Nephron (organoid): ENCODE measurements at regions not wholly inside any gene's neighbourhood (a gene's known extent, or its start where the extent isn't known, plus 50 kb on each side); places are given as distances from the start of the nearest gene placed in this dataset.

ENCODE experiments used
- H3K27ac Mint-ChIP-seq, 3 experiments: 2 replicates each; pipeline ENCODE4 v1.8.0; 2020; ENCODE audit warnings: mixed read lengths in 3 of 3, mild to moderate bottlenecking in 2 of 3, moderate library complexity in 1 of 3
- H3K27me3 Mint-ChIP-seq: 2 replicates; pipeline ENCODE4 v1.8.0; 2021; ENCODE audit warnings: low read depth, mild to moderate bottlenecking, moderate library complexity, mixed read lengths
- H3K36me3 Mint-ChIP-seq: 2 replicates; pipeline ENCODE4 v1.8.0; 2020; ENCODE audit warnings: low read depth, mixed read lengths
- H3K4me1 Mint-ChIP-seq: 2 replicates; pipeline ENCODE4 v1.8.0; 2020; ENCODE audit warnings: mixed read lengths
- H3K4me3 Mint-ChIP-seq, 3 experiments: 2 replicates each; pipeline ENCODE4 v1.8.0; 2020; ENCODE audit warnings: mild to moderate bottlenecking in 3 of 3, mixed read lengths in 3 of 3, moderate library complexity in 2 of 3
- H3K9me3 Mint-ChIP-seq: 2 replicates; pipeline ENCODE4 v1.8.0; 2020; ENCODE audit warnings: mixed read lengths
- TF ChIP-seq, protein P1 (sequence below), 3 experiments: fragments of 200-600 bp; sonication (generic); IDR thresholded peaks; one replicate each; pipeline ENCODE4 v1.5.0; 2021; ENCODE audit warnings: antibody characterized with exemption in 3 of 3; ENCODE audit not compliant: unreplicated experiment in 3 of 3

DNA sequence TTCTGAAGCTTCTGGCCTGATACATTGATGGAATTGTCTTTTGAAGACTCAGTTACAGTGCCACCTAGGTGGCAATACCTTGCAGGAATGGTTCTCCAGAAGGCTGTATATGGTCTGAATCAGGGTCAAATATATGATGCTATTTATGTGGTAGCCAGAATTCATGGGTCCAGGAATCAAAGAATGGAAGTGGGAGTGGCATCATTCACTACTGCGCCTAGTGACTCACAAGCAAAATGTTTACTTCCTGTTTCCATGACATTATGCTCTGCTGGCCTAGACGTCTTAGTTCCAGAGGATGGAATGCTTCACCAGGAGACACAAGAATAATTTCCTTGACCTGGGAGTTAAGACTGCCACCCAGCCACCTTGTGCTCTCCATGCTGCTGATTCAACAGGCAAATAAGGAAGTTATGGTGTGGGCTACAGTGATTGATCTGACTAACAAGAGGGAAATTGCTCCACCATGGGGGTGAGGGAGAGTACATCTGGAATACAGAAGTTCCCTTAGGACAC, 491.8 kb downstream of the ETS1 start:
- Mint-ChIP-seq H3K4me3 (no peak overlapping the region), H3K4me1 (no peaks in the 10 kb centered on the region), H3K27ac (no peak overlapping the region), H3K27me3 (no peaks in the 10 kb centered on the region), H3K9me3 (peaks cover under 1% of the 10 kb centered on the region), H3K36me3 (peaks cover under 1% of the 10 kb centered on the region)
- TF ChIP-seq, protein P1, sequence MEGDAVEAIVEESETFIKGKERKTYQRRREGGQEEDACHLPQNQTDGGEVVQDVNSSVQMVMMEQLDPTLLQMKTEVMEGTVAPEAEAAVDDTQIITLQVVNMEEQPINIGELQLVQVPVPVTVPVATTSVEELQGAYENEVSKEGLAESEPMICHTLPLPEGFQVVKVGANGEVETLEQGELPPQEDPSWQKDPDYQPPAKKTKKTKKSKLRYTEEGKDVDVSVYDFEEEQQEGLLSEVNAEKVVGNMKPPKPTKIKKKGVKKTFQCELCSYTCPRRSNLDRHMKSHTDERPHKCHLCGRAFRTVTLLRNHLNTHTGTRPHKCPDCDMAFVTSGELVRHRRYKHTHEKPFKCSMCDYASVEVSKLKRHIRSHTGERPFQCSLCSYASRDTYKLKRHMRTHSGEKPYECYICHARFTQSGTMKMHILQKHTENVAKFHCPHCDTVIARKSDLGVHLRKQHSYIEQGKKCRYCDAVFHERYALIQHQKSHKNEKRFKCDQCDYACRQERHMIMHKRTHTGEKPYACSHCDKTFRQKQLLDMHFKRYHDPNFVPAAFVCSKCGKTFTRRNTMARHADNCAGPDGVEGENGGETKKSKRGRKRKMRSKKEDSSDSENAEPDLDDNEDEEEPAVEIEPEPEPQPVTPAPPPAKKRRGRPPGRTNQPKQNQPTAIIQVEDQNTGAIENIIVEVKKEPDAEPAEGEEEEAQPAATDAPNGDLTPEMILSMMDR (IDR thresholded peaks at IDR 0.05; ENCODE audit: unreplicated experiment in 3 of 3) = no peak

DNA sequence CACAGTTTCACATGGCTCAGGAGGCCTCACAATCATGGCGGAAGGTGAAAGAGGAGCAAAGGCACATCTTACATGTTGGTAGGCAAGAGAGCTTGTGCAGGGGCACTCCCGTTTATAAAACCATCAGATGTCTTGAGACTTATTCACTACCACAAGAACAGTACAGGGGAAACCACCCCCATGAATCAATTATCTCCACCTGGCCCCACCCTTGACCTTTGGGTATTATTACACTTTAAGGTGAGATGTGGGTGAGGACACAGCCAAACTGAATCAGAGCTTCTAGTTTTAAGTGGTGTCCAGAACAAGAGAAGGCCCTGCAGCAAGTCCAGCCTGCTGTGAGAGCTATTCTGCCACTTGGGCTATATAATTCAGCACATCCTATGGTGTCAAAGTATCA, 493.7 kb downstream of the ETS1 start:
- H3K9me3 Mint-ChIP-seq = peaks cover 14% of the 10 kb centered on the region
- H3K27me3 Mint-ChIP-seq = no peaks in the 10 kb centered on the region
- H3K4me3 Mint-ChIP-seq = no peak overlapping the region
- no peaks in the 10 kb centered on the region for H3K4me1 Mint-ChIP-seq
- TF ChIP-seq, protein P1 (IDR thresholded peaks at IDR 0.05; ENCODE audit: unreplicated experiment in 3 of 3) = no peak
- H3K27ac Mint-ChIP-seq = no peak overlapping the region
- peaks cover 4% of the 10 kb centered on the region for H3K36me3 Mint-ChIP-seq

DNA sequence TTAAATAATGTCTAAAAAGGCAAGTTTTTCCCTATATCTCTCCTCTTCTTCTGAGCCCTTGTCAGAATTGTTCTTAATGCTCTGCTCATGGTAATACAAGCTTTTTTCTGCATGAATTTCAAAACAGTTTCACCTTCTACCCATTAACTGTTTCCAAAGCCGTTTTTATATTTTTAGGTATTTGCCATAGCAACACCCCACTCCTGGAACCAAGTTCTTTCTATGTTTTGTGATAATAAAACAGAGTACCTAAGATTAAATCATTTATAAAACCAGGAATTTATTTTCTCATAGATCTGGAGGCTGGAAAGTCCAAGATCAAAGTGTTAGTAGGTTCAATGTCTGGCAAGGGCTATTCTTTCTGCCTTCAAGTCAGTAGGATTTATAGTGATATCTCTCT, 497.4 kb downstream of the ETS1 start:
- Mint-ChIP-seq H3K9me3 (peaks cover 20% of the 10 kb centered on the region), H3K4me3 (no peak overlapping the region), H3K4me1 (no peaks in the 10 kb centered on the region), H3K27me3 (peaks cover 3% of the 10 kb centered on the region), H3K36me3 (peaks cover 4% of the 10 kb centered on the region), H3K27ac (no peak overlapping the region)
- TF ChIP-seq, protein P1 (IDR thresholded peaks at IDR 0.05; ENCODE audit: unreplicated experiment in 3 of 3) = no peak

GRCh38 chr11:128086794-128087193, 500.6 kb downstream of the ETS1 start:
- no peak overlapping the region for H3K4me3 Mint-ChIP-seq
- peaks cover 33% of the 10 kb centered on the region for H3K9me3 Mint-ChIP-seq
- peaks cover 4% of the 10 kb centered on the region for H3K36me3 Mint-ChIP-seq
- no peaks in the 10 kb centered on the region for H3K4me1 Mint-ChIP-seq
- H3K27ac Mint-ChIP-seq = no peak overlapping the region
- TF ChIP-seq, protein P1 (IDR thresholded peaks at IDR 0.05; ENCODE audit: unreplicated experiment in 3 of 3) = no peak
- peaks cover 3% of the 10 kb centered on the region for H3K27me3 Mint-ChIP-seq

- no peak overlapping the region for H3K4me3 Mint-ChIP-seq
- TF ChIP-seq, protein P1 (IDR thresholded peaks at IDR 0.05; ENCODE audit: unreplicated experiment in 3 of 3) = no peak
- peaks cover 3% of the 10 kb centered on the region for H3K27me3 Mint-ChIP-seq
- H3K9me3 Mint-ChIP-seq = peaks cover 33% of the 10 kb centered on the region
- peaks cover 1% of the 10 kb centered on the region for H3K36me3 Mint-ChIP-seq
- H3K4me1 Mint-ChIP-seq = no peaks in the 10 kb centered on the region
- no peak overlapping the region for H3K27ac Mint-ChIP-seq
These were observed 502.1 kb downstream of the ETS1 start for GRCh38 chr11:128085276-128085675.

- TF ChIP-seq, protein P1 (IDR thresholded peaks at IDR 0.05; ENCODE audit: unreplicated experiment in 3 of 3) = no peak
- Mint-ChIP-seq H3K4me1 (no peaks in the 10 kb centered on the region), H3K4me3 (no peak overlapping the region), H3K9me3 (peaks cover 29% of the 10 kb centered on the region), H3K27ac (no peak overlapping the region), H3K27me3 (peaks cover 3% of the 10 kb centered on the region), H3K36me3 (no peaks in the 10 kb centered on the region)
These were observed 504.8 kb downstream of the ETS1 start for GRCh38 chr11:128082574-128082973.
